ENCODE measurements at regions not wholly inside any gene's neighbourhood (a gene's known extent, or its start where the extent isn't known, plus 50 kb on each side); places are given as distances from the start of the nearest gene placed in this dataset.
A peak's percentile ranks its signal among the peaks of the same experiment; 100 is the strongest.
"Not testable (repeated sequence)": the region's sequence is repeated elsewhere in the genome, so short reads cannot be mapped to it uniquely, and the experiment has no call there.

DNA sequence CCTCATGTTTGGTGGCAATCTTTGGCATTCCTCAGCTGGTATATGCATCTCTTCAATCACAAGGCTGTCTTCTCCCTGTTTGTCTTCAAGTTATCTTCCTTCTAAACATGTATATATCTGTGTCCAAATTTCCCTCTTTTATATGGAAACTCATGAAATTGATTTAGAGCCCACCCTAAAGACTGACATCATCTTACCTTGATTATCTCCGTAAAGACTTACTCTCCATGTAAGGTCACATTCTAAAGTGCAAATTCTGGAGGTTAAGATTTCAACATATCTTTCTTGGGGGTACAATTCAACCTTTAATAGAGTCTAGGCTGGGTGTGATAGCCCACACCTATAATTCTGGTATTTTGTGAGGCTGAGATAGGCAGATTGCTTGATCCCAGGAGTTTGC lies 215.8 kb upstream of the LRRC4C start:
- no peak for DNase-seq (ENCODE audit: low read depth in 4 of 4, low spot score in 3 of 4)

DNA sequence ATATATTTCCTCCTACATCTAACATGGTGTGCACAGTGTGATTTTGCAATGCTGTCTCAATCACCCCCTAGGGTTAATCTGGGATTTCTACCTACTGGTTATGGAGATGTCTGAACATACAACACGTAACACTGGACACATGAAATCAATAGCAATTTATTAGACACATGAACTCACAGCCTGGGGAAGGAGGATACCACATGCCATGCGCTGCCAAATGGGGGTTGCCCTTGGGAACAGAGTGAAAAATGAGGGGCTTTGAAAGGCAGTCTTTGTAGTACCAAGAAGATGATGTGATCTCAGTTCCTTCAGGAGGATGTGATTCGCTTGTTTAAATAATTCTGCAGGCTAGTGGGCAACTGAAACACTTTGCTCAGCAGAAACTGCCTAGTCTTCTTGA lies 253.6 kb upstream of the LRRC4C start:
- DNase-seq (ENCODE audit: low read depth in 4 of 4, low spot score in 3 of 4): no peak

DNA sequence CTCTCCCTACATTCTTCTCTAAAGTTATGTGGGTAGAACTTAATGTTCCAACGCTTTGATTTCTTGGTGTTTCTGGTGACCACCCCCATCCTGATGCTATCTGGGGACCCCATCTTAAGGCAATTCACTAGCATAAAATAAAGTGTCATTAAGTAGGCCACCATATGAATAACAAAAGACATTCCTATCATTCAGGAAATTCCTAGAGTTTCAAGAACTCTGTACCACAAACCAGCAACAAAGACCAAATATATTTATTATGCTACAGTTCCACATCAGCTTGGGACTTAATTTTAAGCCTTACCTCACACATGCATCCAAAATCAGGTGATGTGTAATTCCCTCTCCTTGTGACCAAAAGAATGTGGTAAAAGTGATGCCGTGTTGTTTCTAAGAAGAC lies 254.6 kb upstream of the LRRC4C start:
- DNase-seq (ENCODE audit: low read depth in 4 of 4, low spot score in 3 of 4): no peak

DNA sequence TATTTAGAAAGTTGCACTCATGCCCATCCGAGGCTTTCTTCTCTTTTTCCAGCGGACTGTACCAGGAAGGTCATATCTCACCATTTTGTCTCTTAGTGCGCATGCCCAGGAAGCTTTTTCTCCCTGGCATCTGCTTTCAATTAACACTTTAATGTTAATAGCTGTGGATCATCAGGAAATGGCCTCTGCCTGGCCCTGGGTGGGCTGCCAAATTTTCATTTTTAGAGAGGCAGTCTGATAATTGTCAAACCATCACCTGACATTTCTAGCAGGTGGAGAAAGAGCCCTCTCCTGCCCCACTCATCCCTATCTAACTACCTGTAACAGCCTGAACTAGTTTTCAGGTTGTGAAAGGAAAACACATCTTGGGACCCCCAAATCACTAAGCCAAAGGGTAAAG lies 257.4 kb upstream of the LRRC4C start:
- DNase-seq (ENCODE audit: low read depth in 4 of 4, low spot score in 3 of 4): no peak

DNA sequence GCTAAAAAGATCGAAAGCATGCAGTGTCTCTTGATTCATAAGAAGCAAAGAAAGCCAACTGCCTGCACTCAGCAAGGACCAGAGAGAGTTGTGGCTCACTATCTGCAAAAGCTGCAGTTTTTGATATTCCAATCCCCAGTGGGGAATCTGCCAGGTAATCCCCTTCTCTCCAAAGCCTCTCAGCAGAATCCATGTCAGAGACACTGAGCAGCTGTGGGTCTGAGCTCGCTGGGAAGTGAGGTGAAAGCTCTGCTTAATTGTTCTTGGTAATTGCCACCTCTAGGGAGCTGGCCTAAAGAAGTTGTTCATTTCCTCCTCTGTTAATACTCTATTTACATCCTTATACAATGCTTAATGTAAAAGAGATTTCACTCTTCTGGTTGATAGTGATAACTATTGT lies 261.3 kb upstream of the LRRC4C start:
- no peak for DNase-seq (ENCODE audit: low read depth in 4 of 4, low spot score in 3 of 4)

DNA sequence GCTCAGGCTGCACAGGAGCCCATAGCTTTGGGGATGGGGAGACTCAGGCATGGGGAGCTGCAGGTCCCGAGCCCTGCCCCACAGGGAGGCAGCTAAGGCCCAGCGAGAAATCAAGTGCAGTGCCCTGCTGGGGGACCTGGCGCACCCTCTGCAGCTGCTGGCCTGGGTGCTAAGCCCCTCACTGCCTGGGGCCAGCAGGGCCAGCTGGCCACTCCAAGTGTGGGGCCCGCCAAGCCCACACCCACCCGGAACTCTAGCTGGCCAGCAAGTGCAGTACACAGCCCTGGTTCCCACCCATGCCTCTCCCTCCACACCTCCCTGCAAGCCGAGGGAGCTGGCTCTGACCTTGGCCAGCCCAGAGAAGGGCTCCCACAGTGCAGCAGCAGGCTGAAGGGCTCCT lies 268.7 kb upstream of the LRRC4C start:
- not testable (repeated sequence) for DNase-seq (ENCODE audit: low read depth in 4 of 4, low spot score in 3 of 4)

DNA sequence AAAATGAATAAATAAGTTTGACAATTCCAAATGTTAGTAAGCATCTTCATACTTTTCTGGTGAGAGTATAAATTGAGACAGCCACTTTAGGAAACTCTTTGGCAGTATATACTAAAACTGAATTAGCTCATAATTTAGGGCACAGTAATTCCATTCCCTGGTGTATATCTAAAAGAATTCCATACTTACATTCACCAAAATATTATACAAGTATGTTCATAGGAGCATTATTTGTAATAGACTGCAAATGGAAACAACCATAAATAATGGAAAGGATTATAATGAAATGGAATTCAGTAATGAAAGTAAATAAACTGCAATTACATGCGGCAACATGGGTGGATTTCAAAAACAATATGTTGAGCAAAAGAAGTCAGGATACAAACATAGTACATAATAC lies 315.8 kb upstream of the LRRC4C start:
- DNase-seq (ENCODE audit: low read depth in 4 of 4, low spot score in 3 of 4): no peak

DNA sequence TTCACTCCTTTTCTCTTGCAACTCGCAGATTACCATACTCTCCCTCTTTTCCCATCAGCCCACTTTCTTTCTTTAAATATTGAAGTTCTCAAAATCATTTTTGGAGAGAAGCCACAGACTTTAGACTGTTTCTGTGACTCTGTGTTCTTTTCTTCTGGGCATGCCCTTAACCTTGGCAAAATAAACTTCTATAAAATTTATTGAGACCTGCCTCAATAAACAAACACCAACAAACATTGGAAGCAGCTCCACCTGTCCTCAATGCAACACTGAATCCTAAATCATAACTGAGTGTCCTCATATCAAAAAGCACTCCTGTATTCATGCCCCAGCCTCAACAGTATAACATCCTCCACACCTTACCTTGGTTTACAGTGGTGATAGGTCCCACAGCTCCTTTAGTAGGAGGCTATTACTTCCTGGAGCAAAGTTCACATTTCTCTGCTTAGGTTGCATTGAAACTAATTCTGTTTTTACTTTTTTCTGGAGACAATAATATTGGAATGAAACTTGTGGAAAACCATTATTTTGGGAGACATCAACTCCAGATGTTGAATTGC lies 320.0 kb upstream of the LRRC4C start:
- no peak for DNase-seq (ENCODE audit: low read depth in 4 of 4, low spot score in 3 of 4)

DNA sequence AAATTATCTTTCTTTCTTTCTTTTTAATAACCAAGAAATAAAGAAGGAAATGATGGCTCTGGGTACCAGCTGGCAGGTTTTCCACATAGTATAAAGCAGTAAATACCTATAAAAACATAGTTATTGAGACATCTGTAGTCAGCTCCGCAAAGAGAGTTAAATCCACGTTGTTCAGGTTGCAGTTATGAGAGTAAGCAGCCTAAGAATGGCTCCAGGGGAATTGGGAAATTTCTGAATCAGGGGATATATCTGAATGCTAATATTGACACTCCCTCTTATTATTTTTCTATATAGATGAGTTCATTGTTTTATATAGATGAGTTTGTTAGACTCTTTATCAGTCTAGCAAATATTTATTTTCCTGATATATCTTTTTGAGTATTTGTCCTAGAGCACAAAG lies 322.0 kb upstream of the LRRC4C start:
- DNase-seq (ENCODE audit: low read depth in 4 of 4, low spot score in 3 of 4): no peak

DNA sequence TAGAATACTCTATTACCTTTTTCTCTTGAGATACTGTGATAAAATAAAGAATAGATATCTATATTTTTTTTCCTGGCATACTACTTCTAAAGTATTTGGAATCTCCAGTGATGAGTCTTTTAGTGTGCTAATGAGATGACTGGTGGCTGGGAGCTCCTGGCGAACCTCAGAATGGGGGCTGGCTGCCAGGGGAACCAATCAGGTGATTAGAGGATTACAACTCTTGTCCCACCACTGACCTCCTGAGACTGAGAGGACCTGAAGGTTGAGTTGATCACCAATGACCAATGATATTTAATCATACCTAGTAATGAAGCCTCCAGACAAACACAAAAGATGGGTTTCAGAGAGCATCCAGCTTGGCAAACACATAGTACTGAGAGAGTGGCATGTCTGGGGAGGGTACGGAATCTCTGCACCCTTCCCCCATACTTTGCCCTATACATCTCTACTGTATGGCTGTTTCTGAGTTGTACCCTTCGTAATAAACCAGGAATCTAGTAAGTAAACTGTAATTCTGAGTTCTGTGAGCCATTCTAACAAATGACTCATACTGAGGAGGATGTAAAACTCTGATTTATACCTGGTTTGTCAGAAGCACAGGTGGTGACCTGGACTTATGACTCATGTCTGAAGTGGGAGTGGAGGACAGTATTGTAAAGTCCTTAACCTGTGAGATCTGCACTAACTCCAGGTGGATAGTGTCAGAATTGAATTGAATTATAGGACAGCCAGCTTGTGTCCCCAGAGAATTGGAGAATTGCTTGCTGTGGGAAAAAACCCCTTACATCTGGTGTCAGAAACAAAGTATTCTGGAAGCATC lies 325.3 kb upstream of the LRRC4C start:
- peak in 3 of 4 donors; percentile 10 to 21 (median 18) for DNase-seq (ENCODE audit: low read depth in 4 of 4, low spot score in 3 of 4)

DNA sequence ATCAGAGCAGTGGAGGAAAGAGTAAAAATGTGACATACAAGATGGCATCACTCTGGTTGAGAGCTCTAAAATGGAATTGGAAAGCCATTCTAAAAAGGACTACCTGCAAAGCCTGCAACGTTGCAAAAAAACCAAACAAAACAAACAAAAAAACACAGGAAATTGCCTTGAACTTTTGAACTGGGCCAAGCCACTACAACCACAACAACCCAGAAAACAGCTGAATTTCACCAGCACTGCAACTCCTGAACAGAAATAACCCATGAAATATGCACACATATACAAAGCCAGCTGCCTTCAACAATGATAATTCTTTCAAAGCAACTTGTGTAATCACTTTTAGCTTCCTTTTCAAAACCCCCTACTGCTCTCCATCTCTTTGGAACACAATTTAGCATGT lies 326.6 kb upstream of the LRRC4C start:
- peak; percentile 26 to 46 (median 34) for DNase-seq (ENCODE audit: low read depth in 4 of 4, low spot score in 3 of 4)

DNA sequence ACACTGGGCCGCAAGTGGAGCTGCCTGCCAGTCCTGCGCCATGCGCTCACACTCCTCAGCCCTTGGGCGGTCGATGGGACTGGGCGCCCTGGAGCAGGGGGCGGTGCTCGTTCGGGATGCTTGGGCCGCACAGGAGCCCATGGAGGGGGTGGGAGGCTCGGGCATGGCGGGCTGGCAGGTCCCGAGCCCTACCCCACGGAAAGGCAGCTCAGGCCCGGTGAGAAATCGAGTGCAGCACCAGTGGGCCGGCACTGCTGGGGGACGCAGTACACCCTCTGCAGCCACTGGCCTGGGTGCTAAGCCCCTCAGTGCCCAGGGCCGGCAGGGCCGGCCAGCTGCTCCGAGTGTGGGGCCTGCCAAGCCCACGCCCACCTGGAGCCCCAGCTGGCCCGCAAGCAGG lies 328.7 kb upstream of the LRRC4C start:
- DNase-seq (ENCODE audit: low read depth in 4 of 4, low spot score in 3 of 4): no peak

DNA sequence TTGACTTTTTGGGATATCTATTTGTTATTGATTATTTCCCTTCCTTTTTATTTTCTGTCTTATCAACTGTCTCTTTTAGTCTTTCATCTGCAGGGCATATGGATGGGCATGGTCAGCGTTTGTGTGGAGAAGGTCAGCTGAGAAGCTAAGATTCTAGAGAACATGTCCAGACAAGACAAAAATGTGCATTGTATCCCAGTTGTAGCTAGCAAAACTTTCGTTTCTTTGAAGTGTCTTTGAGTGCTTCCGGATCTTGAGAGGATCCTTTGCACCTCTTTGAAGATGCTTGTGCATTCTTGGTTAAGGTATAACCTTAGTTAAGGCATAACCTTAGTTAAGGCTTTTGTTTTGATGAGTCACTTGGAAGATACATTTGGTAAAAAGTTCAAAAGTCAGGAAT lies 329.9 kb upstream of the LRRC4C start:
- DNase-seq (ENCODE audit: low read depth in 4 of 4, low spot score in 3 of 4): no peak

DNA sequence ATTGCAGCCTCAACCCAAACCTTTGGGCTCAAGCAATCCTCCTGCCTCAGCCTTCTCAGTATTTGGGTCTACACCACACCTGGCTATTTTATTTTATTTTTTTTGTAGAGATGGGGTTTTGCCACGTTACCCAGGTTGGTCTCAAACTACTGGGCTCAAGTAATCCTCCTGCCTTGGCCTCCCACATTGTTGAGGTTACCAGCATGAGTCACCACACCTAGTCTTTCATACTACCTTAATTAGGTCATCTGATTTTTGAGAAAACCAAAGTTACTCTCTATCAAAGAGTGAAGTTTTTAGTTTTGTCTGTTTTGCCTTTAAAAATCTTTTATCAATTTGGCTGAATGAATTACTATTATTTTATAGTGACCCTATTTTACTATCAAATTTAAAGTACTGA lies 335.6 kb upstream of the LRRC4C start:
- DNase-seq (ENCODE audit: low read depth in 4 of 4, low spot score in 3 of 4): no peak

DNA sequence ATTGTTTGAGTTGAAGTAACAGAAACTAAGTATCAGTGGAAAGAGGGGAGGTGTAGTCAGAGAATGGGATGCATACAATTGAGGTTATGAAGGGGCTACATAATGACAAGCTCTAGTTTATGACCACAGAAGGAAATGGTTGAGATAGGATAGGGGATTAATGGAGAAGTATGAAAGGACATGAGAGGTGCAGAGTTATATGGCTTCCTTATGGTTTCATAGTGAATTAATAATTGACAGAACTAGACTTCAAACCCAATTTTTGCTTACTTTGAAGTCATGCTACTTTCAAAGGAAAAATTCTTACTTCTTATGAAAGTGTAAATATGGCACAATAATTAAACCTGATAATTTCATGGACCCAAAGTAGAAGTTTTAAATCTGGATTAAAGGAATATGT lies 340.3 kb upstream of the LRRC4C start:
- no peak for DNase-seq (ENCODE audit: low read depth in 4 of 4, low spot score in 3 of 4)

DNA sequence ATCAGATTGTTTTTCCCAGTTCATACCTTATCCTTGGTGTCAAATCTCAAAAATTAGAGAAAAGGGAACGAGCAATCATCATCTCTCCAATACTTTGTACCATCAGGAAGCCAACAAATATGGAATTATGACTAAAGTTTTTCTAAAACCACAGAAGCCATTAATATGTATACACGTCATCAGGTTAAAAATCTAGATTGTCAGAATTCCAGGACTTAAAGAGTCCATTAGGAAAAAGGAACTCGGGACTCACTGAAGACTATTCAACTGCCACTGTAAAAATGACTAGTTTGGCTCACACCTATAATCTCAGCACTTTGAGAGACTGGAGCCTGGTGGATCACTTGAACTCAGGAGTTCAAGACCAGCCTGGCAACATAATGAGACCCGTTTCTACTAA lies 344.4 kb upstream of the LRRC4C start:
- no peak for DNase-seq (ENCODE audit: low read depth in 4 of 4, low spot score in 3 of 4)

DNA sequence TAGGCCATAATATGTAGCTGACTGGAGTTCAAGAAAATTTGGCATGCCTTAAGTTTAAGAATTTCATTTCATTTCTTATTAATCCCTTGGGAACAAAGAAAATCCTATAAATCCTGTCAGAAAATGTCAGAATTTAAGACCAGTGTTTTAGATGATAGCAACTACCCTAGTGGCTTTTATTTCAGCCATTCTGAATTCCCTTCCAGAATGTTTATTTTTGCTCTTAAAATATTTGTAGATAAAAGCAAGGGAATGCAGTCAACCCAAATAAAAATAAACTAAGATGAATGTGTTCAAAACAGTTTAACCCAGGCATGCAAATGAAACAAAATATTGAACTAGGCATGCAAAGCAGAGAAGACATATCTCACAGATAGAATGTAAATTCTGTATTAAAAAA lies 356.9 kb upstream of the LRRC4C start:
- DNase-seq (ENCODE audit: low read depth in 4 of 4, low spot score in 3 of 4): peak in 1 of 4 donors; percentile 6

DNA sequence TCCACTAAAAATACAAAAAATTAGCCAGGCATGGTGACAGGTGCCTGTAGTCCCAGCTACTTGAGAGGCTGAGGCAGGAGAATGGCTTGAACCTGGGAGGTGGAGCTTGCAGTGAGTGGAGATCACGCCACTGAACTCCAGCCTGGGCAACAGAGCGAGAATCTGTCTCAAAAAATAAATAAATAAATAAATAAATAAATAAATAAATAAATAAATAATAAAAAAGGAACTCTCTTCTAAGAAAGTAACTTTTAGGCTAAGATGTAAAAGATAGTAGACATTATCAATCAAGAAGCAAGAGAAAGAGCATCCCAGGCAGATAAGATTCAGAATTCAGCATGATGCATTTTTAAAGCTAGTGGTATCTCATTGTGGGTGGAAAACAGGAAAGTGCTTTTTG lies 364.8 kb upstream of the LRRC4C start:
- not testable (repeated sequence) for DNase-seq (ENCODE audit: low read depth in 4 of 4, low spot score in 3 of 4)

DNA sequence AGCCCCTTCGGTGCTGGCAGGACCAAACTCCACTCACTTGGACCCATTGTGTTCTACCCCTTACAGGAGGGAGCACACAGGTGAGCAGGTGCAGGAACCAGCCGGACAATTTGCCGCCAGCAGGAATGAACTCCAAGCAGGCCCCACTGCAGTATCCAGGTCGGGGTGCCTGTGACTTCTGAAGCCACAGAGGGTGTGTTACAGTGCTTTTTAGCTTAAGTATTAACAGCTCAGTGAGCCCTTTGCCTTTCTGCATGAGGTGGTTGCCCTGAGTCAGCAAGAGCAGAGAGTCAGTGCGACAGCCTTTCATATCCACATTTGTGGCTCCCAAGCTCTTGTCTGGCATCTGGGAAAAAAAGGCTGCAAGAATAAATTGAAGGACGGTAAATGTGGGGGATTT lies 366.6 kb upstream of the LRRC4C start:
- DNase-seq (ENCODE audit: low read depth in 4 of 4, low spot score in 3 of 4): no peak

DNA sequence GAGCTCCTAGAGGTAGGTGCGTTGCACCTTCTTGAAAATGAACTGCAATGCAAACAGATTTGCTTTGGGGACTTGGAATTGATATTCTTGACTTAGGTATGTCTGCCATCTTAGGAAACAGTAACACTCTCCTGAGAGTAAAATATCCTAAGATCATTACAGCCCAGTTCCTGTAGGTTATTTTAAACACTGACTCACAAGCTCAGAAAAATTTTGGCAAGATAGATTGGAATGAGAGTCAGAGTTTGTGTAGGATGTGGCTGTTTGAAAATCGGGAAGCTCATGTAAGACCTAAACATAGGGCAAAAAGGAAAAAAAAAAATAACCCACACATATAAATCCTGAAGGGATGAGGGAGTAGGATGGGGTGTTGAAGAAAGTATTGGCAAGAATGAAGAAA lies 377.0 kb upstream of the LRRC4C start:
- no peak for DNase-seq (ENCODE audit: low read depth in 4 of 4, low spot score in 3 of 4)

DNA sequence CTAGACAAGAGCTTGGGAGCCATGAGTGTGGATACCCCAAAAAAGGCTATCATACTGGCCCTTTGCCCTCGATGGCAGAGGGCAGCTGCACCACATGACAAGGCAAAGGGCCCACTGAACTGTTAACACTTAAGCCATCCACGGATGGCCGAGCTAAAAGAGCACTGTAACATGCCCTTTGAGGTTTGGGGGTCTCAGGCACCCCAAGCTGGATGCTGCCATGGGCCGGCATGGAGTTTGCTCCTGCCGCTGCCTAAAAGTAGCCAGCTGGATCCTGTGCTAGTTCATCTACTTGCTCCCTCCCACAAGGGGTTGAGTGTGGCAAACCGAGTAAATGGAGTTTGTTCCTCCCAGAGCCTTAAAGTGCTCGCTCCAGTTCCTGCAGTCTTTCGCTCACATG lies 383.2 kb upstream of the LRRC4C start:
- DNase-seq (ENCODE audit: low read depth in 4 of 4, low spot score in 3 of 4): no peak

DNA sequence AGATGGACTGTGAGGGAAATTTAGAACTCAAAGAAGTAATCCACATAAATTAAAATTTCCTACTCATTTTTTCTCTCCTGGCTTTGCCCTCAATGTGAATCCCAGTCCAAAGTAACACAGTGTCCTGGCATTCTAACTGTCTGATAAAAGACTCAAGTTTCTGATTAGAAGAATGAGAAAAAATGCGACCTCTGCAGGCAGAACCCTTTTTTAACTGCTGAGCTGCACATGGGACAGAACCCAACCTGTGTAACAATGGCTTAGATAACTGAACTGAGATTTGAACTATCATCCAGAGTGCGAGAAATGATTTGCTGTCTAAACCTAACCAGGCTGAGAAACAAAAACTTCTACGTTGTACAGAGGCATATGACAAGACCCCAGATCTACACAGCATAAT lies 385.6 kb upstream of the LRRC4C start:
- no peak for DNase-seq (ENCODE audit: low read depth in 4 of 4, low spot score in 3 of 4)

DNA sequence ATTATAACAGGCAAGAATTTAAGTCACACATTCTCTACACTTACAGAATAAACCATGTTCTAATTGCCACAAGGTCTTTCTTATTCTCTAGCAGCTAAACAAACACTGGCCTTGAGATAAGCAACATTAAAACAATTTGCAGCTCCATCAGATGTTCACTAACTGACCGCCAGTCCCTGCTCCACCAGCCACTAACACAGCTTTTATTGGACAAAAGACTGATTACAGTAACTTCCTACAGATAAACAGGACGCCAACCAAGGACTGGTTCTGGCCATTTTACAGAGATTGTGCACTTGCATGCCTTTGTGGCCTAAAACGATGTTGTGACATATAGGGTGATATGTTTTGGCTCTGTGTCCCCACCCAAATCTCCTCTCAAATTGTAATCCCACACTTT lies 388.9 kb upstream of the LRRC4C start:
- DNase-seq (ENCODE audit: low read depth in 4 of 4, low spot score in 3 of 4): no peak

All from left renal pelvis (tissue), 4 donors.